ENCODE measurements at regions not wholly inside any gene's neighbourhood (a gene's known extent, or its start where the extent isn't known, plus 50 kb on each side); places are given as distances from the start of the nearest gene placed in this dataset.
A peak's percentile ranks its signal among the peaks of the same experiment; 100 is the strongest.

- DNase-seq = no peak
Measured at GRCh38 chr17:55632893-55633292, 89.8 kb downstream of the TMEM100 start.

- DNase-seq = no peak
Measured at GRCh38 chr17:55632236-55632635, 90.4 kb downstream of the TMEM100 start.

GRCh38 chr17:55629995-55630394 lies 92.7 kb downstream of the TMEM100 start:
- no peak for DNase-seq

- DNase-seq = no peak
Measured at GRCh38 chr17:55625521-55625920, 97.1 kb downstream of the TMEM100 start.

GRCh38 chr17:55624772-55625433 lies 97.8 kb downstream of the TMEM100 start:
- DNase-seq = no peak

- DNase-seq = no peak
Measured at GRCh38 chr17:55622547-55622946, 100.1 kb downstream of the TMEM100 start.

GRCh38 chr17:55620945-55621344 lies 101.7 kb downstream of the TMEM100 start:
- no peak for DNase-seq

GRCh38 chr17:55620023-55620422 lies 102.6 kb downstream of the TMEM100 start:
- no peak for DNase-seq

- no peak for DNase-seq
Measured at GRCh38 chr17:55617441-55617840, 105.2 kb downstream of the TMEM100 start.

GRCh38 chr17:55614061-55614460 lies 102.8 kb upstream of the SMIM36 start:
- no peak for DNase-seq

GRCh38 chr17:55612691-55613141 lies 101.5 kb upstream of the SMIM36 start:
- DNase-seq = no peak

GRCh38 chr17:55607731-55608341 lies 96.6 kb upstream of the SMIM36 start:
- no peak for DNase-seq

- DNase-seq = no peak
Measured at GRCh38 chr17:55606488-55606815, 95.2 kb upstream of the SMIM36 start.

GRCh38 chr17:55605705-55606487 lies 94.6 kb upstream of the SMIM36 start:
- DNase-seq = no peak

GRCh38 chr17:55601874-55602364 lies 90.7 kb upstream of the SMIM36 start:
- DNase-seq = peak; percentile 27 to 75

- no peak for DNase-seq
Measured at GRCh38 chr17:55598495-55598894, 87.2 kb upstream of the SMIM36 start.

- no peak for DNase-seq
Measured at GRCh38 chr17:55588446-55589242, 77.4 kb upstream of the SMIM36 start.

GRCh38 chr17:55587608-55588139 lies 76.4 kb upstream of the SMIM36 start:
- DNase-seq = no peak

GRCh38 chr17:55585629-55586028 lies 74.4 kb upstream of the SMIM36 start:
- peak in 1 of 2 donors; percentile 9 for DNase-seq

GRCh38 chr17:55584861-55585260 lies 73.6 kb upstream of the SMIM36 start:
- no peak for DNase-seq

- DNase-seq = peak; percentile 67
Measured at GRCh38 chr17:55584055-55584685, 72.9 kb upstream of the SMIM36 start.

GRCh38 chr17:55582897-55583296 lies 71.6 kb upstream of the SMIM36 start:
- no peak for DNase-seq

All from inflammatory macrophage treated with lipopolysaccharide for 1 hour (primary cell).